Activated T-helper 1 cell treated with Interleukin-2 at 50 U/mL for 16 hours (primary cell): ENCODE measurements at regions not wholly inside any gene's neighbourhood (a gene's known extent, or its start where the extent isn't known, plus 50 kb on each side); places are given as distances from the start of the nearest gene placed in this dataset.
"Not testable (repeated sequence)": the region's sequence is repeated elsewhere in the genome, so short reads cannot be mapped to it uniquely, and the experiment has no call there.

Experiments used
- DNase-seq: peaks from one replicate; pipeline ENCODE4 v3.0.0-alpha.2; 2020; ENCODE audit warnings: low read depth

DNA sequence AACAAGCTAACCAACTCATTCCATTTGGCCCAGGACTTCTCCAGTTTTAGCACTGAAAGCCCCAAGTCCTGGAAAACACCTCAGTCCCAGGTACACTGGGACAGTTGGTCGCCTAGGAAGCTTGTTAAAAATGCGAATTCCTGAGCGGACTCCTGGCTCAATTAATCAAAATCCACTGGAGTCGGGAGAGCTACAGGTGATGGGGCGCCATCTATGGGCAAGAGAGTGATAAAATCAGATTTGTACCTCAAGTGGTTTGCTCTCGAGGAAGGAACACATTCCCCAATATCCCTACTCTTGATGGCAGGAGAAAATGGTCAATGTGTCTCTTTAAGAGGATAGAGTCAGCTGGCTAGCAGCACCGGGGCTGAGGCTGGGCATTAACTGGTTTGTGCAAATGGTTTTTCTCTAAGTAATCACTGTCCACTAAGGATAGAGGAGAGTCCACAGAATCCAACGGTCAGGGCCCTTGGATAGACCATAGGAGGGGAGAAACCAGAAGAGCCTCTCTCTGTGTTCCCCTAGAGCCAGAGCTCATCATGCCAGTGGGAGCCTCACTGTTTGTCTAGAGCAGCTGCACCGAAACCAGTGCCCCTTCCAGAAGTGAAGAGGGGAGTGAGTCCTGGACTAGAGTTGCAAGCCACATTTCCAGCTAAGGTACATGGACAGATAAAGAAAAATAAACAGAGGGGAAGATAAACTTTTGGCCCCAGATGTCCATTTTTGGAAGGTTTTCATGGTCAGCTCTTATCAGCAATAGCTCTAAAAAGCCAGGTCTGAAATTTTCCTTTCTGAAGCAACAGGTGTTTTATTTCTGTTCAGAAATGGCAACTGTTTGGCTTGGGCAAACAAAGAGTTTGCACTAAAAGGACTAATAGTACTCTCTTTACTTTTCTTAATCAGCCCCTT, 148.5 kb downstream of the TENT5C start:
- peak; percentile 13 for DNase-seq

DNA sequence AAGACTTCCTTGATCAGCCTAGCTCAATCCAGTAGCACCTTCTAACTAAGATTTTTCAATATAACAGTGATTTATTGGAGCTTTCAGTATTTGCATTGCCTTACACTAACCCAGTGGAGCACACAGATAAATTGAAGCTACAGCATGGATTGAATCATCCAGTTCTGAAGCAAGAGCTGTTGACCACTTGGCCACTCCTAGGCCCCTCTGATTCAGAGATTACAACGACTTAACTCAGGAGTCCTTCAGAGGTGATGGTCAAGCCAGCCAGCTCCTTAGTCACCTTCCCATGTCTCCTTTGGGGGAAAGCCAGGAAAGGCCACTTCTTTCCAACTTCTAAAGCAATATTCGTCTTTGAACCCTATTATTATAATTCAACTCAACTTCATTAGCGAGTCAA, 151.8 kb downstream of the TENT5C start:
- DNase-seq = no peak

DNA sequence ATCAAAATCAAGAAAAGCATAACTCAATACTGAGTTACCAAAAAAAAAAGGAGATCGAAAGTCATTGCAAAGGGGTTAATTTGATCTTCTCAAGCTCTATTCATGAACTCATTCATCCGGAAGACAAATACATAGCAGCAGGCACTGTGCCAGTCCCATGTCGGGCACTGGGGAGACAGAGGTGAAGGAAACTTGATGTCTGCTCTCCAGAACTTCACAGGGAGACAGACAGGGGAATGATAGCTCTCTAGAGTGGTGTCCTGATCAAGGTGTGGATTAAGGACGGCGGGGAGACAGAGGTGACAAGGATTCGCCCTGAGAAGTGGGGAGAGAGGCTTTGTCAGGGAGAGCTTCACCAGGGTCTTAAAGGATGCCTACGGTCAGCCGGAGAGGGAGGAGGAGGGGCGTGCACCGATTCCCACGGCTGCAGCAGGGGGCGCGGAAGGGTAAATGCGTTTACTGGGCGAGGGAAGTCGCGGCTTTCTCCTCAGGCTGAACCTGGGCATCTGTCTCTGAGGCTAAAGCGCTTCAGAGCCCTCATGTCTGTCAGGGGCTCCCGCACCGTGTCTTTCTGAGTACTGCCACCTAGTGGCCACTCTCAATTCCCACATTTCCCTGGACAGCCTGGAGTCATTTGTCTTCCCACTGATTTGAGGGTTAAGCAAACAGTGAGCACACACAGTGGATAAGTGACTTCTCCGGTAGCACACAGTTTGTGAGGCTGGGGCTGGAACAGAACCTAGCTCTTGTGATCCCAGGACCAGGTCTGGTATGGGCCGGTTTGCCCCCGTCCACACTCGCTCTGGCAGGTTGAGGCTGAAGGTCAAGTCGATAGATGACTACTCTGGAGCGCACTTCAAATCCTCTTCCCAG, 152.8 kb downstream of the TENT5C start:
- peak; percentile 43 for DNase-seq

DNA sequence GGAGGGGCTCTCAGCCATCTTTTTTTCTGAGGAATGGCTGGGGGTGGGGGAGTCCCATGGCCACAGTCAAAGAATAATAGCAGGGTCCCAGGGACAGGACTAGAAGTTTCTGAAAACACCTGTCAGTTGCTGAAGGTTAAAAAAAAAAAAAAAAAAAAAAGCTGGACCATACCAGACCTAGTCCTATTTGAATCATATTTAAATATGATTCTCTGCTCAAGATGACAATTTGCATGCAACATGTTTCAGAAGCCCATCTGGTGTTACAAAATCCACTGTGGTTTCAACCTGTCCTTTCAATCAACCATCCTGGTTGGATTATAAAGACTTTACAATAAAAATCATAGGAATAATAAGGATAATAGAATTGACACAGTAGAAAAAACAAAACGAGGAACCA, 153.7 kb downstream of the TENT5C start:
- no peak for DNase-seq

DNA sequence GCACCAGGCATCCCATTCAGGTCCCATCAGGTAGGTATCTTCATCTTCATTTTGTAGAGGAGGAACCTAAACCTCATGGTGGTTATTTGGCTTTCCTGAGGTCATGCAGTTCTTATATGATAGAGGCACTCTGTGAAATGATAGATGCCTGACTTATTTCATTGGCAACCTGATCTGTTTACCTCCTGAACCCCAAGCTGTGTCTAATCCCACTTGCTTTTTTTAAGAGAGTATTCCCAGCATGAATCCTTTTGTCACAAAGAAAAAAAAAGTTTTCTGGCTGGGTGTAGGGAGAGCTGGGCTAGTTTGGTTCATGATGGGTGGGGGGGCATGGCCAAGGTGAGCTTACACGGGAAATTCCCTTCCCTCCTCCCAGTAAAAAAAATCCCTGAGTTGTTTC, 154.2 kb downstream of the TENT5C start:
- no peak for DNase-seq

DNA sequence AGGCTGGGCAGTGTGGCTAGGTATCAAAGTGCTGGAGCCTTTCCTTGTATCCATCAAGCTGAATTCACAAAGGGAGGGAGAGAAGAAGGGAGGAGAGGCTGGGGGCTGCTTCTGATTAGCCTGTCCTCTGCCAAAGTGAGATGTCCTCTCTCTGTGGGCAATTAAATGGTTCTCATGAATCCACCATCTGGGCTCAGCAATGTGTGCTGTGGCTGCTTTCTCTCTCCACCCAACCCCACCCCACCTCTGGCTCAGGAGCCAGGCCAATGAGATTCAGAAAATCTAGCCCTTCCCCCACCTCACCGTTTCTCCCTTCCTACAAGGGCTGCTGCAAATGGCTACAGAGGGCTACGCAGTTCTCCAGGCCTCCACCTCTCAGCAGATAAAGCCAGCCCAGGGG, 154.6 kb downstream of the TENT5C start:
- DNase-seq = no peak

DNA sequence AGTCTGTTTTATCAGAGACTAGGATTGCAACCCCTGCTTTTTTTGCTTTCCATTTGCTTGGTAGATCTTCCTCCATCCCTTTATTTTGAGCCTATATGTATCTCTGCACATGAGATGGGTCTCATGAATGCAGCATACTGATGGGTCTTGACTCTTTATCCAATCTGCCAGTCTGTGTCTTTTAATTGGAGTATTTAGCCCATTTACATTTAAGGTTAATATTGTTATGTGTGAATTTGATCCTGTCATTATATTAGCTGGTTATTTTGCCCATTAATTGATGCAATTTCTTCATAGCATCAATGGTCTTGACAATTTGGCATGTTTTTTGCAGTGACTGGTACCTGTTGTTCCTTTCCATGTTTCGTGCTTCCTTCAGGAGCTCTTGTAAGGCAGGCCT, 161.7 kb downstream of the GDAP2 start:
- not testable (repeated sequence) for DNase-seq

DNA sequence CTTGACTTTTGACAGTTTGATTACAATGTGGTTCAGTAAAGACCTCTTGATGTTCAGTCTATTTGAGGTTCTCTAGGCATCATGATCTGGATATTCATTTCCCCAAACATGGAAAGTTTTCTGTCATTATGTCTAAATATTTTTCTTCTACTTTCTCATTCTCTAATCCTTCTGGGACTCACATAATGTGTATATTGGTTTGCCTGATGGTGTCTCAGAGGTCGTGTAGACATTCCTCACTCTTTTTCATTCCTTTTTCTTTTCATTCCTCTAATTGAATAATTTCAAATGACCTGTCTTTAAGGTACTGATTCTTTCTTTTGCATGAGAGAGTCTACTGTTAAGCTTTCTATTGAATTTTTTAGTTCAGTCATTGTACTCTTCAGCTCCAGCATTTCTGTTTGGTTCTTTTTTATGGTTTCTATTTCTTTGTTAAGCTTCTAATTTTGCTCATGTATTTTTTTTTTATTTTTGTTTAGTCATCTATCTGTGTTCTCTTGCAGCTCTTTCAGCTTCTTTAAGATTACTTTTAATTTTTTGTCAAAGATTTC, 158.4 kb downstream of the GDAP2 start:
- no peak for DNase-seq

DNA sequence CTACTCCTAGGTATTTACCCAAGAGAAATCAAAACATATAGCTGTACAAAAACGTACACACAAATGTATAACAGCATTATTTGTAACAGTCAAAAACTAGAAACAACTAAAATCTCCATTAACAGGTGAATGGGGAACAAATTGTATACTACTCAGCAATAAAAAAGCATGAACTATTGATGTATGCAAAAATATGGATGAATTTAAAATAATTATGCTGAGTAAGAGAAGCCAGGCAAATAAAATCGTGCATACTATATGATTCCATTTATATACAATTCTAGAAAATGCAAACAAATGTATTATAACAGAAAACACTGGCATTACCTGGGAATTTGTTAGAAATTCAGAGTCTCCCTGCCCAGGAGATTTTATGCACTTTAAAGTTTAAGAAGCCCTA, 150.1 kb downstream of the GDAP2 start:
- no peak for DNase-seq

DNA sequence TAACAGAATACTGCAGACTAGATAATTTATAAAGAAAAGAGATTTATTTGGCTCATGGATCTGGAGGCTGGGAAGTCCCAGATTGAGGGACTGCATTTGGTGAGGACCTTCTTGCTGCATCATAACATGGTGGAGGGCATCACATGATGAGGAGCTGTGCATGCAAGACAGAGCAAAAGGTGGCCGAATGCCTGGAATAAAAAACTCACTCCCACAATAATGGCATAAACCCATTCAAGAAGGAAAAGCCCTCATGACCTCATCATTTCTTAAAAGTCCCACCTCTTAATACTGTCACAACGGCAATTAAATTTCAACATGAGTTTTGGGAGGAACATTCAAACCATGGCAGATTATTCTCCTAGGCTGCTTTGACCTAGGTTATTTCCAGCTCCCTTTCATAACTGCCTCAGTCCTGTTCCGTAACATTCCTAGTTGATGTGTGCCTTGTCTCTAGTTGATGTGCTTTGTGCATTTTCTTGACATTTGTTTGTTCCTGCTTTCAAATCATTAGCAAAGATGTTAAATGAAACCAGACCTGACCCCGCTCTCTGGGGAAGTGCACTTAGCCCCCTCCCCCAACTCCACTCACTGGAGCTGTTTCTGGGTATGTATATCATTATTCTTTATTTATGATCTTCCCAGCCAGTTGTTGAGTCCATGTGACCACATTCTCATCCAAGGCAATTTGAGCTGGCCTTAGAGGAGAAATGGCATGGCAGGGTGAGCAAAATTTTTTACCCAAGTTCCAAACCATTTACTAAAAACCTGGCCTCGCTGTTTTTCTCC, 148.5 kb downstream of the GDAP2 start:
- no peak for DNase-seq

DNA sequence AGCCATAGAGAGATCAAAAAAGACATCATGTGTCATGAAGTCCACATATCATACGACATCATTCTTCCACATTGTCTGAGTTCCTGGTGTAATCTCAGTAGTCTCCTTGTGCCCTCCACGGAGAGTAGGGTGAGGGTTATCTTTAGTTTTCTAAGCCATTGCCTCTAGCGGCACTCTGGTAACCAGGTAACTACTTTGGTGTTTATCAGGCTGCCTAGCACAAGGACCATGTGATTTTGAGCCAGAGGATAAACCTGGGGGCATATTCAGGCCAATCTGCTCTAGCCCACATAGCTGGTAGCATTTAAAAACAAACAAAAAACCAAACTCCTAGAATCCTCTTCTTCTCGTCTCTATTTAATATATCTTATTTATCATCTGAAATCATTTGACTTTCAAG, 147.4 kb downstream of the GDAP2 start:
- DNase-seq = no peak

DNA sequence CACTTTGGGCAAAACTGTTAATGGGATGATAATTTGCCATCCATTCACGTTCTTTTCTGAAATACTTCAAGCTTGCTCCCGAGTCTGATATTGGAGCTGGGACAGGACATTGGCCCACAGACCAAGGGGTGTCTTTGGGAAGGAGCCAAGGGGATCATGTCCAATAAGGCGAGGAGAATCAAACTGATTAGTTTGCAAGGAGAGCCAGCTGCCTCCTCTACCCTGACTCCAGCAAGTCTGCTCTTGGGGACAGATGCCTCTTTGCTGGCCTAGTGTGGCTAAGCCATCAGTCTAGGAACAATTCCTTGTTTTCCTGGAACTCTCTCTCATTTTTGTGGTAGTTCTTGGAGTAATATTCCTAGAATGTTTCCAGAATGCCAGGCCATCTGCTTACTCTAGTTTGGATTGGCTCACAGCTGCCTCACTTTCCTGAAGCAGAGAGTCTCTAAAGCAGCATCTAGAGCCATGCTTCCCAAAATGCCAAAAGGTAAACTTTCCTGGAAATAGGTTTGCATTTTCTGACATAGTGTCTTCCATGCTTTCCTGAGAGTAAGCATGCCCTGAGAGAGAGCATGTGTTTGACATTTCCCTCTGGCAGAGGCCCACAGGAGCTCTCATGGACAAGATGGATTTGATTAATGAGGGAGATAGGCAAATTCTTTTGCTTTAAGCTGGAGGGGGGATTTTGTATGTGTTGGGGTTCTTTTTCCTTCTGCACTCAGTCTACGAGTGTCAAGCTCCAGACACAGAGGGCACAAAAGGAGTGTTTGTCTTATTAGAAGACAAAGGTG, 145.6 kb downstream of the GDAP2 start:
- no peak for DNase-seq

DNA sequence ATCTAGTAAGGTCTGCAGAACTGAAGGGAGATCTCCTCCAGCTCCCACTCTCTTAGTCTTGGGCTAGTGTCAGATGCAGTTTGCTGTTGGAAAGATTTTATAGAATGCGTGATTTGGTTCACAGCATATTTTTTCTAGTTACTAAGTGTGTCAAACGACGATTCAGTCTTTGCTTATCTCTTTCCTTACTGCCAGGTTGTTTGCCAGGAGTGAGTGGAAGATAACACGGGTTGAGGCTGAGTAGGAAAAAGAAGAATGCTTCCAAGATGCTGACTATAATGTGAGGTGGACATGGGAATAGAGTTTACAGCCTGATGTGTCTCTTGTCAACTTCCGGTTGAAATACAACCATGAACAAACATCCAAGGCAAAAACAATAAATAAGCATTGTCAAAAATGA, 141.4 kb downstream of the GDAP2 start:
- DNase-seq = no peak

DNA sequence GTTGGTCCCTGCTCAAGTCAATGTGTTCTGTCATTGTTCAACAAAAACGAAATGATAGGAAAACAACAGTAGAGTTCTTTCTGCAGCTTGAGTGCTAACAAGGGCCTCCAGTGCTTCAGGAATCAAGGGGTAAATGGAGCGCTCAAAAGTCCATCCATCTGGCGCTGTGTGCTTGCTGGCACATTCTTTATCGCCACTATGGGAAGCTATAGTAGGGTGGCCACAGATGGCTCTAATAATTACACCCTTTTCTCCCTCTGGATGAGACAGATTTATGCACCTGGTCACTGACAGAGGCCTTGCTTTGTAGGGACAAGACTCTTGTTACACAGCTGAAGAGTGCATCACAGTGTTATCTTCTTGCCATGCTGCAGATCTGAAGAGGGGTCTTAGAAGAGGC, 136.0 kb downstream of the GDAP2 start:
- DNase-seq = no peak

DNA sequence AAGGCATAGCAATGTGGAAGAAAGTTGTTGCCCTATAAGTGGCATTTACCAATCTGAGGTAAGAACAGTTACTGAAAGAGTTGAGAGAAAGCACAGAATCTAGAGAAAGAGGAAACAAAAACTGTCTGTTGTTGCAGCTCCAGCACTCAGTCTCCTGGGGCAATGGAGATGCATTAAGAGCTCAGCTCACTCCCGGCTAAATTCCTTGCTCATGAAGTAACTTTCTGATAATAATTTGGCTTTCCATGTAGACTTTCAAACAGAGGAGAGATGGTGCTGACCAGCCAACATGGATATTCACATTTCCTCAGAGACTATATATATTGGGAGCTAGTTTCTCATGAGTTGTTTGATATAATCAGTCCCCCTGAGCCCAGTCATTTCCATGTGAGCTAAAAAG, 135.3 kb downstream of the GDAP2 start:
- DNase-seq = no peak

DNA sequence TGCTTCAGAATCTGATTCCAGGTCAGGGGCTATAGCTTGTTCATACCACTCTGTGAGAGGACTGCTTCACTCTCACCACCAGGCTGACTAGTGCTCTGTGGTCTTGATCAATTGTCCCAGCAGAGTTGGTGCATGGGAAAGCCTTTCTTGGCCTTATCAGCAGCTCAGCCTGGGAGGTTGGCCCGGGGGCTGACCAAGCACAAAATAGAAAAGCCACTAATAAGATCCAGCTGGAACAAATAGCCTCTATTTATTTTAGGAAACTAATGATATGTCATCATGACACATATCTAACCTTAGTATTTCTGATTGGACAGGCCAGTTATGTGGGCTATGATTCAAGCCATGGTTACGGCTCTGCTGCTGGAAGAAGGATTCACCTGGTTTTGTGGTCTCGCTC, 134.2 kb downstream of the GDAP2 start:
- DNase-seq = no peak

DNA sequence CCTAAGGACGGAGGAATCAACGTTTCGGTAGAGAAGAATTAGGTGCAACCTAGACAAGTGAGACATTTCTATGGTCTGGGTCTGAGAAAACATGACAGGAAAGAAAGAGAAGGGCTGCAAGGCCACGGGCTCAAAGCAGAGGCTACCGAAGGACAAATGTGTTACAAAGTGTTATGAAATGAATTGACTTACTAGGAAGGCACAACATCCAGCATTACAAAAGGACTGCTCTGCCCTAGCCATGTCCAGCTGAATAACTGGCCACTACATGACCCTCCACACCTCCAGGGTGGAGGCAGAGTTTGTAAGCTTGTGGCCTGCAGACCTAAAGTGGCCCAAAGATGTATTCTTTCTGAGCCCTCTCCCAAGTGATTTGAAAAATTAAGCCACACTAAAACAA, 133.6 kb downstream of the GDAP2 start:
- DNase-seq = no peak

DNA sequence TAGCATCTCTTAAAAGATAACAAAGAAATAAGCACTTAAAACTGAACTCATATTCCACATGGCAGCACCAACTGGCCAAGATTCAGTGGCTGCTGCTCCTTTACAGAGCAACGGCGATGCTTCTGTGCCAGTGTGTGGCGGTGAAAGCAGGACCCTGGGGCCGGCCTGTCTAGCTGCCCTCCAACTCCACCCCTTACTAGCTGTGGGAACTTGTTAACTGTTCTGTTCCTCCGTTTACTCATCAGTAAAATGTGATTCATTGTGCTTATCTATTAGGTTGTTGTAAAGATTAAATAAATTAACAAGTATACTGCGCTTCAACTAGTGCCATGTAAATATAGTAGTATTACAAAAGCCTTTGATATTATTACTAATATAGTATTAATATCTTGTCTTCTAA, 133.2 kb downstream of the GDAP2 start:
- no peak for DNase-seq

DNA sequence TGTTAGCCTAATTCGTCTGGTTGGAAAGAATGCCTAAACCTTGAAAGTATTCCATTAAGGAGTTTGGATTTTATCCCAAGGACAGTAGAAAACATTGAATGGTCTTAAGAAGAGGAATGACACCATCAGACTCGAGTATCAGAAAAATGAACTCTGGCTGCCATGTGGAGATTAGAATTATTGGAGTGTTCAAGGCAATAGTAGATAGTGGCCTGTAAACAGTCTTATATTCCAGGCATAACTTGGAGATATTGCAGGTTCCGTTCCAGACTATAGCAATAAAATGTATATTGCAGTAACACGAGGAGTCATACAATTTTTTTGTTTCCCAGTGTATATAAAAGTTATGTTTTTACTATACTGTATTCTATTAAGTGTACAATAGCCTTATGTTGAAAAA, 130.9 kb downstream of the GDAP2 start:
- DNase-seq = no peak

DNA sequence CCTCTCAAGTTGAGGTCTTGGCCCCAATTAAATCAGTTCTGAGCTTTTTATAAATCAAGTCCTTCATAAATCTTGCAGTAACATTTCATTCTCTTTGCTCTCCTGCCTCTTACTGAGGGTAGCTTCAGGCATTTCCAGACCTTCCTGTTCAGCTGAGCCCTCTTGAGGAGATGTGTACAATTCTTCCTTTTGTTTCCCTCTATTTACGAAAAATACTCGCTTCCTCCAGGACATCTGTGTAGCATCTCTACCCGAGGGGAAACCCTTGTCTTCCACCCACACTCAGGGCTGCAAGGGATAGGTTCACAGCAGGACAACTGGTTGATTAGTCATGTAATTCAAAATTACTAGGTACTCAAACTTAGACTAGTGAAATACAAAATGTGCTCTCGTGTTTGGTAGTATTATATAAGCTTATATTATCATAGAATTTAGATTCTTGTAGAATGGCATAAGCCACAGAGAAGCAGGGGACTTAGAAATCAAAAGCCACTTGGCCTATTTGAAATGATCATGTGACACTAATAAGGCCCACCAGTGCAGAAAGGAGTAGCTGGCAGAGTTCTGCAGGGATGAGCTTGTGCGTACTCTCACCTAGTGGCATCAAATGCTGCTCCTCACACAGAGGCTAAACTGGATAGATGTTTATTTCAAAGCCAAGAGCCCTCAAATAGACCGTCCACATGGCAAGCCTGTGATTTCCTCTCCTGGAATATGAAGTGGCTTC, 126.7 kb downstream of the GDAP2 start:
- no peak for DNase-seq

DNA sequence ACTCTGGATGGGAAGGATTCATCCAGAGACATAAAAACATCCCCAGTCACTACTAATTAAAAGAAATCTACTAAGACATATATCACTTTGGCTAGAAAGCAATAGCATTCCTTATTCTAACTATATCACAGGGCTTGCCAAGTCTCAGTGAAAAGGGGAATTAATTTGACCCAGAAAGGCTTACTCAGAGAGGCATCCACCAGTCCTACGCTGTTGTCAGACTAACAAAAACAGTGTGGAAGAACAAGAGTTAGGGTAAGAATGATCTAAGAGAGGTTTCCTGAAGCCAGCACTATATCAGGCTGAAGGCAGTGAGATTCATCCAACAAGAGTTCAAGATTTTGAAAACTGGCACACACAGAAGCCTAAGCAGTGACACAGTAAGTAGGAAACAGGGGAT, 126.1 kb downstream of the GDAP2 start:
- no peak for DNase-seq
